ENCODE measurements at regions not wholly inside any gene's neighbourhood (a gene's known extent, or its start where the extent isn't known, plus 50 kb on each side); places are given as distances from the start of the nearest gene placed in this dataset.
"Not testable (repeated sequence)": the region's sequence is repeated elsewhere in the genome, so short reads cannot be mapped to it uniquely, and the experiment has no call there.

DNA sequence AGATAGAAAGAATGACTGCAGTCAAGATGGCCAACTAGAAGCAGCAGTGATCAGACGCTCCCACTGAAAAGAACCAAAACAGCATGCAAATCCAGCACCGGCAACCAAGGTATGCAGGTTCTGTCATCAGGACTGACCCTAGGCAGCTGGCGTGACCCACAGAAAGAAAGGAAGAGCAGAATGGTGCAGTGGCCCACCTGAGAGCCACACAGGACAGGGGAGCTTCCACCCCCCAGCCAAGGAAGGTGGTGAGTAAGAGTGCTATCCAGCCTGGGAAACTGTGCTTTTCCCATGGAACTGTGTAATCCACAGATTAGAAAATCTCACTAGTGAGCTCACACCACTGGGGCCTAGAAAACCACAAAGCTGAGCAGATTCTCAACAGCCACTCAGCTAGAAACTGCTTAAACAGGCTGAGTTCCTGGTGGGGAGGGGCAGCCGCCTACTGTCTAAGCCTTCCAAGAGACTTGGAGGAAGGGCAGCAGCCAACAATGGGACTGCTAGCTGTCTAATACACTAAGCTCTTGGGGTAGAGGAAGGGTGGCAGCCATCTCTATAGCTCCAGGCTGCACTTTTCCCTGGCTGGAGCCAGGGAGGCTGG lies 127.9 kb downstream of the EVA1A start:
- DNase-seq (ENCODE audit: low read depth), result no peak

DNA sequence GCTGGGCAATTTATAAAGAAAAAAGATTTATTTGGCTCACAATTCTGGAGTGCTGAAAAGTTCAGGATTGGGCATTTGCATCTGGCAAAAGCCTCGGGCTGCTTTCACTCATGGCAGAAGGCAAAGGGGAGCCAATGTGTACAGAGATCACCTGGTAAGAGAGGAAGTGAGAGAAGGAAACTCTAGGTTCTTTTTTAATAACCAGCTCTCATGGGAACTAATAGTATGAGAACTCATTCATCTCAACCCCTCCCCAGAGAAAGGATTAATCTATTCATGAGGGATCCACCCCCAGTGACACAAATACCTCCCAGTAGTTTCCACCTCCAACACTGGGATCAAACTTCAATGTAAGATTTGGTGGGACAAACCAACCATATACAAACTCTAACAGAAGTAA lies 129.0 kb downstream of the EVA1A start:
- no peak for DNase-seq (ENCODE audit: low read depth)

DNA sequence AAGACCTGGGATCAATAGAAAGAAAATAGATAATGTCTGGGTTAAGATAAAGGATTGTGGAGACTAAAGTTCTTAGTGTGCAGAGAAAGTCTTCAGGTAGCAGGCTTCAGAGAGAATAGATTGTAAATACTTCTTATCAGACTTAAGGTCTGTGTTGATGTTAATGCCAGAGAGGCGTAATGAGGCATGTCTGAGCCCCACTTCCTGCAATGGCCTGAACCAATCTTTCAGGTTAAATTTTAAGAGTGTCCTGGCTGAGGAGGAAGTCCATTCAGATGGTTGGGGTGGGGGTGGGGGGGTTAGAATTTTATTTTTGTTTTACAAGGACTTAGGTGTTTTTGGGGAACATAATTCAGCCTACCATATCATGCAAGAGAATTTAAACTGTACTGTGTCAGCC lies 129.5 kb downstream of the EVA1A start:
- DNase-seq (ENCODE audit: low read depth), result no peak

DNA sequence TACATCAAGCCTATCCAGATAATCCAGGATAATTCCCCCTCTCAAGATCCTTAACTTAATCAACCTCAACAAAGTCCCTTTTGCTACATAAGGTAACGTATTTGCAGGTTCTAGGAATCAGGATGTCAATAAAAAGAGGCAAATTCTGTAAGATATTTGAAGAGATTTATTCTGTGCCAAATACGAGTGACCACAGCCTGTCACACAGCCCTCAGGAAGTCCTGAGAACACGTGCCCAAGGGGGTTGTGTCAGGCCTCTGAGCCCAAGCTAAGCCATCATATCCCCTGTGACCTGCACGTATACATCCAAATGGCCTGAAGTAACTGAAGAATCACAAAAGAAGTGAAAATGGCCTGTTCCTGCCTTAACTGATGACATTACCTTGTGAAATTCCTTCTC lies 130.3 kb downstream of the EVA1A start:
- DNase-seq (ENCODE audit: low read depth), result not testable (repeated sequence)

DNA sequence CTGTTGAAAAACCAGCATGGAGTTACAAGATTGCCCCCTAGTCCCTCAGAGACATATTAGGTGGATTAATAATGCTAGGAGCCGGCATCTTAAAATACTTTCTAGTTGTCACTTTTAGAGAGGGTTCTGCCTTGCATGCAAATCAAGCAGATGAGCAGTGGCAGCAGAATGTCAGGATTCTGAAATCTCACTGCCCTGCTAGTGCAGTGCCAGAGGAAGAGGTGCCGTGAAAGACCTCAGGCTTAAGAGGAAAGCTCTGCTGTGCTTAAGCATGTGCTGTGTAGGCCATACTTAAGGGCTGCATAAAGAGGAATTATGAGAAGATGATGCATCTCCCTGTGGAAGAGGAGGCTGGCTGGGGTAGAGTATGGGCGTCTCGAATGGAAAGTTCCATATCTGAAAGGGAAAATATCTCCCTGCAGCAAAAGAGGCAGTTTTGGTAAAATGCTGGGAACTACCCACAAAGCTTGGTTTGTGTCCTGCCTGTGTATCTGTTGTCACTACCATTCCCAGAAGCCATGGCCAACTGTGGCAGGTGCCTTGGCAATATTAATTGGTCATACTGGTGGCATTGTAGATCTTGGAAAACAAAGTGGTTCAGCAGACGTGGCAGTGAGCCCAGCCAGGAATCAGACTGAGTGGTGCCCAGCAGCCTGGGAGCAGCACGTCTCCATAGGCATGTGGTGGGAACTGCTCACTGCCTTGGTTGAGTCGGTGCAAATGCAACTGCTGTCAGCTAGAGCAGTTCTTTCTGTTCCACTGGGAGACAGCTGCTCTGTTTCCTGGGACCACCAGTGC lies 131.9 kb downstream of the EVA1A start:
- DNase-seq (ENCODE audit: low read depth), result no peak

DNA sequence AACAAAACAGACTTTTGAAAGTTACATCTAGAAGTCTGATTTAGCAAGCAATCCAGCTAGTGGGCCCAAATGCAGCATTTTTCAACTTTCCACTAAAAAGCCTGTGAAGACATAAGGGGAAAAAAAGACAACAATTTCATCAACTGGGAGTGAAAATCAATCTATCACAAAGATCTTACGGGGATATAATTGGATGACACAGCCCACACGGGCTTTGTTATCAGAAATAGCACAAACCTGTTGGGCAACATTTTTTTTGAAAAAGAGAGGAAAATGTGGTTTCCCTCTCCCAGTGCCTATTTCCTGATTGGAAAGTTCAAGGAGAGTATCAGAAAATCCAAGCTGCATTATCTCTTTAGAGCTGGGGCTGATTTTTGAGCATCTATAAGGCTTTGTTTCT lies 132.7 kb downstream of the EVA1A start:
- DNase-seq (ENCODE audit: low read depth), result no peak

DNA sequence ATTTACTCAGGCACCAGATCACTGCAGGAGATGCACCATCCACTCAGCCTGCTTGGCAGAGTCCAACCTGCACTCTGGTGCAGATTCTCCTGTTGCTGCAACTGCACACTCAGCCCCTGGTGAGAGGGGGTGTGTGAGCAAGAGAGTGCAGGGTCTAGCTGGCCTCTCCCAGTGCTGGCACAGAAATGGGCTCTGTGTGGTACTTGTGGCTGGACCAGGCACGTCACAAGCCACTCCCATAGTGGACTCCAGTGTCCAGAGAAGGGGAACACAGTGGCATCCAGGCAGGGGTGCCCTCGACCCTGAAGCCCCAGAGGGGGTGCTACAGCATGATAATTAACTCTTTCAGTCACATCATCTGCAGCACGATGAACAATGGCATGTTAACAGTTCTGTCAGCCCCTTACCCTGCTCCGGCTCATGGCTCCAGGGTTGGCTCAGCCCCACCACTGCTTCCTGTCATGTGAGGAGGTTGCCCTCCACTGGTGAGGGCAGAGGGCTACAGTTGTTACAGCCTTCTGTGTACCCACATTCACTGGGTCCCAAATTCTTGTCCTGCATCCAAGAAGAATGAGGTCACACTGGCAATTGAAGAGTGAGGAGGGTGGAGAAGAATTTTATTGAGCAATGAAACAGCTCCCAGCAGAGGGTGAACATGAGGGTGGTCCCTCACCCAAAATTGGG lies 135.7 kb downstream of the EVA1A start:
- DNase-seq (ENCODE audit: low read depth), result peak; percentile 66

DNA sequence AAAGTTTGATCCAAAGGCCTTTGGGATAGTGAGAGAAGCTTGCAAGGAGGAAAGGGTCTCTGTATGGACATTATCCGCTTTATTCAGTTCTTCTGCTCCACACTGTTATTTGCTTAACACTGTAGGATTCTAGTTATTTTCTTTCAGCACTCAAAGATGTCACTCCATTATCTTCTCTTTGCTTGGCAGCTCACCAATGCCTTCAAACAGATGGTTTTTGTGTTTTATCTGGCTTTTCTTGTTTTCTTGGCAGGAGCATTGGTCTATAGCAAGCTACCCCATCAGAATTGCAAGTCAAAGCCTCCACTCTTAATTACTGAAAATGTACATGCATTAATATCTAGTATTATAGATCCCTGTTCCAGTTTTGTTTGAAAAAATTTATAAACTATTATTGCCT lies 138.8 kb downstream of the EVA1A start:
- DNase-seq (ENCODE audit: low read depth), result no peak

DNA sequence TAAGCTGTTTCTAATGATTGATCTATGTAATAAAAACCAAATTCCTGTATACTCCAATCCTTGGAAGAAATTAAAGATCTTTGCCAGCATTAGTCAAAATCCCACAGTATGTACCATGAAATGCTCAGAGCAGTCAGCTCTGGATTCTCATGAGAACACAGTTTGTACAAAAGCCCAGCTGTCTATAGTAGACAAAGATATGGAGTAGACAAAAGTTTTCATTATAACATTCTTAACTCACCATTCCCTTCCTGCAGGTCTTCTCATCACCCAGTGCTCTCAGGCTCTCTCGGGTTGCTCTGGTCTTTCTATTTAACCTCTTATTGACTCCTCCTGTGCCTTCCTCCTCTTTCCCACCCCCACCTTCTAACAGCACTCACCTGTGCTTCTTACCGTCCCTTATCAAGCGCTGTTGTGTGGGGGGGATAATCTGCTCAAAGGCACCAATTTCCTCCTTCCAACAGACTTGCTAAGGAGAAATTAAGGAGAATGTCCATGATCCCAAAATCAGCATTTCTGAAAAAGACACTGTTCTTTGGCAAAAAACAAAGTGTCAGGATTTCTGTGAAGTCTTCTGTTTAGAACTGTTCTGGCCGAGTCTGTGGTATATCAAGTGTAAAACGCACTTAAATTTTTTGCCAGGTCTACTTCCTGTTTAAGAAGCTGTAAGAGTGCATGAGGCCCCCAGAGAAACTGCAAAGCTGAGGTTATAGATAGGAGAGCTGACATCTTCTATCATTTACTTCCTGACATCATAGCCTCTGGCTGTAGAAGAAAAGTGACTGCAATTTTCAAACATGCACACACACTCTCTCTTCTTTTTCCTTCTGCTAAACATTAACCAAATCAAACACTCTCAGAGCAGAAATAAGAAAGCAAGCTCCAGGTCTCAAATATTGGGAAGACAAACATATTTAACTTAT lies 144.1 kb downstream of the EVA1A start:
- no peak for DNase-seq (ENCODE audit: low read depth)

DNA sequence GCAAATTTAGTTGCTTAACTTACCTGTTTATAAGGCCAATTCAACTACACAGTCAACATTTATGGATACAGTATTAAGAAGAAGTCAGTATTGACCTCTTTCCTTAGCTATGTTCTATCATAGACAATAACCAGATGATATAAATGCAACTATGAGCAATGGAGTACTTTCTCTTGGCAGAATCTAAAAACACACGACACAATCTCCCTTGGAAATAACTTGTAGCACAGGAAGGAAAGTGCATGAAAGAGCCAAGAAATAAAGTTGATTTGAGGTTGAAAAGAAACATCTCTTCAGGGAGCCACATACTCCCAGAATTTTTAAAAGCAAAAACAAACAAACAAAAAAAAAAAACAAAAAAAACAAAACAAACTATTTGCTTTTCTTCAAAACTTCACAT lies 145.0 kb downstream of the EVA1A start:
- DNase-seq (ENCODE audit: low read depth), result no peak

DNA sequence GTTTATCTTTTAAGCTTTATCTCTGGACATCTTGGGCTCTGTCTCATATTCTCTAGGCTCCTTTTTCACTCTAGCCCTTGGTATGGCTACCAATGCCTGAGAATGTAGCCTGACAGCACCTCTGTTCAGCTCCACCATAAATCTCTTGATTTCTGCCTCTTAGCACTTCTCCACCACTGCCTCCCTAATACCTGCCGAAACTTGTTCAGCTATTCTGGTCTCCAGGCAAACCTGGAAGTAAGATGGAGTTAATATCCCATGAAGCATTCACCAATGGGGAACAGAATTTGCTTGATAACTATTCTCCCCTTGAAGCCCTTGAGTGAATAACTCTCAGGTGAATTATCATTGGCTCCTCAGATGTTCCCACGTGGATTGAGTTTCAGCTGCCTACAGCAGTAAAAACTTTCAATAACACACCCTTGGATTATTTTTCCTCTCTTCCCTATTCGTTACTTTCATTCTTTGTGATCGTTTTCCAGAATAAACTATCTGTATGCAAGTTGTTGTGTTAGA lies 145.6 kb downstream of the EVA1A start:
- DNase-seq (ENCODE audit: low read depth), result no peak

DNA sequence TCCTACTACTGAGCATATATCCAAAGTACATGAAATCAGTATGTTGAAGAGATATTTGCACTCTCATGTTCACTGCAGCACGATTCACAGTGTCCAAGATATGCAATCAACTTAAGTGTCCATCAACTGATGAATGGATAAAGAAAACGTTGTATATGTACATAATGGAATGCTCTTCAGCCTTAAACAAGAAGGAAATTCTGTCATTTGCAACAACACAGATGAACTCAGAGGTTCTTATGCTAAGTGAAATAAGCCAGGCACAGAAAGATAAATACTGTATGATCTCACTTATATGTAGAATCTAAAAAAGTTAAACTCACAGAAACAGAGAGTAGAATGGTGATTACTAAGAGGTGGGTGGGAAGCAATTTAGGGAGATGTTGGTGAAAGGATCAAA lies 149.2 kb downstream of the EVA1A start:
- no peak for DNase-seq (ENCODE audit: low read depth)

DNA sequence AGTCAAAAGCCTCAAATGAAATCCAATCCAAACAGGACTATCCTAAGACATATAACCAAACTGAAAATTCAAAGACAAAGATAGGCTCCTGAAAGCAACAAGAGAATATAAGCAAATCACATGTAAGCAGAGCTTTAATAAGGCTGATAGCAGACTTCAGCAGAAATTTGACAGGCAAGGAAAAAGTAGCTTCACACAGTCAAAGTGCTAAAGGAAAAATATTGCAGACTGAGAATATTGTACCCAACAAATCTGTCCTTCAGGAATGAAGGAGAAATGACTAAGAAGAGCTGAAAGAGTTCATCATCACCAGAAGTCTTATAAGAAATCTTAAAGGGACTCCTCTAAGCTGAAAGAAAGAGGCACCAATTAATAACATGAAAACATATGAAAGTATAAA lies 150.0 kb downstream of the EVA1A start:
- no peak for DNase-seq (ENCODE audit: low read depth)

DNA sequence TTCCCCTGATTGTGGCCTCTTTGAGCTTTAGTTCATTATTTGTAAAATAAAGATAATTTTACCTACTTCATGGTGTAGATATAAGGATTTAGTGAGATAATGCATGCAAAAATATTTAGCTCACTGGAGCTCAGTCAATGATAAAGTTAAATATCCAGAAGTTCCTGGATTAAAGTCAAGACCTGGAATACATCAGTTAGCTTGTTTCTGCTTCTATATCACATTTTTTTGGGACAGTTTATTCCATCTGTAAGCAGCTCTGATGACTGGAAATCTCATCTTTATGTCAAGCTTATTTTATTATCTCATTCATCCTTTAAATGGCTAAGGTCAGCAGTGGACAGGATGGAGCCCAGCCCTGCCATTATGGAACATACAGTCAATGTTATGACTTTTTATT lies 152.0 kb downstream of the EVA1A start:
- DNase-seq (ENCODE audit: low read depth), result no peak

DNA sequence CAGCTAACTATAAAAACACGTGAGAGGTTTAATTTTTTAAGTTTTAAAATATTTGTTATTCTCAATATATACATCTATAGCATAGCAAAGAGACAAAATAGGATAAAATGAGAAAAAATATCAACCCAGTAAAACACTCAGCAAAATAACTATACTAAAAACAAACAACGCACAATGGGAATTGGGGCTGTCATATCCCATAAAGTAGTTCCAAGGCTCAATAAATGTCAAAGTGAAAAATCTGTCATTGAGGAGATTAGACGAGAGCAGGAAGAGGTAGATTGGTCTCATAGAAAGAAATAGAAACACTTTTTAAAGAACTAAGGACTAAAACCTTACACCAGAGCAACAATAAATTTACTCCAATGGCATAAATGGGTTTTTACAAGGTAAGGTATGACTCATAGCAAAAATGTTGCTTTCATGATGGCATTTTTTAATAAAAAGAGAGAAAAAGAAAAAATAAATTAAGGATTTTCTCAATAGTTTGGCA lies 153.7 kb downstream of the EVA1A start:
- no peak for DNase-seq (ENCODE audit: low read depth)

DNA sequence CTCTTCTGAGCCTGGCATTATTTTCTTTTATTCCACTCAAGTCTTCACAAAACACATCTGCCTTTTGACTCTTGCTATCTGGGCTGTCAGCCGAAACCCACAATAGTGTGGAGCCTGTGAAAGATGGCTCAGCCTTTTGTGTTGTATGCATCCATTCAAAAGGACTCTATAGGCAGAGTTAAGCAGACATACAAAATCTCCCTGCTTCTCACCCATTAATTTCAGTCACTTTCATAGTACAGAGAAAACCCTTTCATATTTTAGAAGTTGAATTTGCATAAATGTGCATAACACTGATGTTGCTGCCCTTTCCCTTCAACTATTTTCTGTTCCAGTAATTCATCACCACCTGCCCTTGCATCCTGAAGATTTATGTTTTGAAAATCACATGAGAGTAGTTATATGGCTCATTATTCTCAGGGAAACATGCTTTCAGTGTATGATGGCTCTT lies 154.6 kb downstream of the EVA1A start:
- DNase-seq (ENCODE audit: low read depth), result no peak

DNA sequence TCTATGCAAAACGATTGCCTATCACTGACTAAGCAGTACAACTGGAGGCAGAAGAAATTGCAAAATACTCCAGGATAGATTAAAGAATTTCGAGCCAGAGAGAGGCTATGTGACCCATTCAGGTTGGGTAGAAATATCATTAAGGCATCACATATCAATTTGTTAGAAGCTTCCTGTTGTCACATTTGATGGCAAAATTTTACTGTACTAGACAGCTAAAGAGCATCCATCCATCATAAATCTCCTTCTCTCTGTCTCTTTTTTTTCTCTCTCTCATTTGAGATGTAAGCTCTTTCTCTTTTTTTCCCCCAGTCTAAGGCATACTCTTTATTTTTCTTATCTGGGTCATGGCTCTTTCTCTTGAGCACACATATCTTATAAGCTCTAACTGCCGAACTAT lies 155.7 kb downstream of the EVA1A start:
- DNase-seq (ENCODE audit: low read depth), result no peak

DNA sequence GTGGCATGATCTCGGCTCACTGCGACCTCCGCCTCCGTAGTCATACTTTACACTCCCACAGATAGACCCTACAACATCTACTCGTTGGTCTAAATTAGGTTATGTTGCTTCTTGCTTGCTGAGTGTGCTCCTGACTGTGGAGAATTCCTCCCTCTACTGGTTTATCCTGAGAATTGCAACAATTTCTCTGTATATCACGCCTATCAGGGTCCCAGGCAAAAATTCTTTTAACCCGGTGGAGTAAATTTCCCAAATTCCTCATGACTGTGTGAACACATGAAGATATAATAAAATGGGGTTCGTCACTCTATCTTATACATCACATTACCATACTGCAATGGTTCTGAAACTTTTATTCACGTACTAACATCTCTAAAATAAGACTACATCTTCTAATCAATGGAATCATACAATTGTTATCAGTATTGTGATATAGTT lies 156.7 kb downstream of the EVA1A start:
- peak; percentile 48 for DNase-seq (ENCODE audit: low read depth)

DNA sequence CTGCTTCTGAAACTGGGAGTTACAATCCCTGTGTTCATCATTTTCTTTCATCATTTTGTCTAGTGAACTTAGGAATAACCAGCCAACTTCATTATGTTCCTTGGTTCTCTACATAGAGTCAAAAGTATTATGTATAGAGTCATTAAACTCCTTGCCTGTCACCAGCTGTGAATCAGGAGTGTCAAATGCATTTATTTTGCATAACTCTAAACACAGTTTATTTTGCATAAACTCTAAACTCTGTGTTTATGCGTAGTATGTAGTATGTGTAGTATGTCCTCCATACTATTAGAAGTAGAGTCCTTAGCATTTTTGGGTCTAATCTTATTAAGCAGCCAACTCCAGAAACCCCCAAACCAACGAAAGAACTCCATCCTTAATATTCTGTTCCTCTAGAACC lies 164.4 kb downstream of the EVA1A start:
- DNase-seq (ENCODE audit: low read depth), result no peak

DNA sequence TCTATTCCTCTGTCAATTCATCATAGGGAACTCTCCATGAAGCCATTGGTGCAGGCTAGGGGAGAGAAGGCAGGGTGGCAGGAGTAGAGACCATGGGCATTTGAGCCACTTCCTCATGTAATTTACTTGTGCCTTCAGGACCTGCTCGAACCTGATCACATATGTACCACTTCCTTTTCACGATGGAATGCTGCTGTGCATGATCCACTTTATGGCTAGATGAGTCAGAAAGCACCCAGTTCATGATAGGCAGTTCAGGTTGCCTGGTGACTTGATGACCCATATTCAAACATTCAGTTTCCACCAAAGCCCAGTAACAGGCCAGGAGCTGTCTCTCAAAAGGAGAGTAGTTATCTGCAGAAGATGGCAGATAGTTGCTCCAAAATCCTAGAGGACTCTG lies 166.0 kb downstream of the EVA1A start:
- DNase-seq (ENCODE audit: low read depth), result not testable (repeated sequence)

DNA sequence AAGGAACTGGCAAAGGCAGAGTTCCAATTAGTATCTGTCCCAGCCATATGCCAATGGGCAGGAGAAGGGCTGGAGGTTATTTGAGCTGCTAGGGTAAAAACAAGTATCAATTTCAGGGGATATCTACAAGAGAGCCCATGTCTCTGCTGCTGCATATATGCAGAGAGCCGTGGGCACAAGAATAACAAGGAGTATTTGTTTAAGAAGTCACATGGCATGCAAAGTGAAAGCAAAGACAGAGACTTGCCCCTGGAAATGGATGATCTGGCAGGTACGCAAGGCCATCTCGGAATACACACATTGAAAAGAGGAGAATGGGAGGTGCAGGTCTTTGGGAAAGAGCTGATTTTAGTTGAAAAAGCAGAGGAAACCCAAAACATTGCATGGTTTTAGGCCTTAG lies 170.6 kb downstream of the EVA1A start:
- no peak for DNase-seq (ENCODE audit: low read depth)

DNA sequence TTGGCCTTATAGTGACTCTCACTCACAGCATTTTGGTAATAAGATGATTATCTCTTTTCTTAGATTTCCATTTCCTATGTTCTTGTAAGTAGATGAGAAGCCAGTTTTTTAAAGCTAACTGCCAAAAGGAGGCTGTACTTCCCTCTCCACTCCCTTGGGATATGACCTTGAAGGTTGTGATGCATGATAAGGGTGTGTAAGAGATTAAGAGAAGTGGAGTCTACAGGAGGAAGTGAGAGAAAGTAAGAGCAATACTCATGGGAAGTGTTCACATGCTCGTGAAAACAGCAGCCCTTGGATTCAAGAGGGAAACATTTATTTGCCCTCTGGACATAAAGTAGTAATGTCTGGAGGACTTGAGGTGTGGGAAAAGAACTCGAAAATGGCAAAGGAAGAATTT lies 171.5 kb downstream of the EVA1A start:
- DNase-seq (ENCODE audit: low read depth), result no peak
